Activated CD8-positive, alpha-beta memory T cell treated with anti-CD3 and anti-CD28 coated beads for 1 hour (primary cell): ENCODE measurements at regions not wholly inside any gene's neighbourhood (a gene's known extent, or its start where the extent isn't known, plus 50 kb on each side); places are given as distances from the start of the nearest gene placed in this dataset.

Experiments
- DNase-seq, 2 donors: peaks; one replicate each; pipeline ENCODE4 v3.0.0-alpha.2; 2020; ENCODE audit warnings: low read depth in 1 of 2; ENCODE audit errors: extremely low read depth in 1 of 2

DNA sequence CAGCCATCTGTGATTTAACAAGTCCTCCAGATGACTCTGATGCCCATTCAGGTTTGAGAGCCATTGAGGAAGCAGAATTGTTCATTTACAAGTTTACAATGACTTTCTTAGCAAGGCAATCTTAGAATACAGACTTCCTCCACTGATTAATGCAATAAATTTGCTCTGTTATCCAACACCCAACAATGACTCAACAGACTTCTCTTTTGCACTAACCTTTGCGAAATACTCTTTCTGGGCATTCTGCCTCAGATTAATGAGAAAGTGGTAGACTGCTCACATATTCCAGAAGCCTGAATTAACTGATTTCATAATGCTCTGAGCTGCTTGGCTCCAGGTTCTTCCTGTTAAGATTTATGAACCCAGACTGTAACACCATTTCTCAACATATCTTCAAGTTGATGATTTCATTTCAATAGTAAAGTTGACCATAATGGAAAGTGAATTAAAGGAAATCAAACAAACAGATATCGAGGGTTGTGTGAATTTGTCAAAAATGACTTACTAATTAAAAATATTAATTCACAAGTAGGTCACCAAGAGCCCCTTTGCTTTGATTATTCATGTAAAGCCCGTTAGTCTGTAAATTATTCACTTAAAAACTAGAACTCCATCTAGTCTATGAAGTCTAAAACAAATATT, 70.5 kb upstream of the BLID start:
- no peak for DNase-seq

GRCh38 chr11:122183933-122184332, 67.9 kb upstream of the BLID start:
- no peak for DNase-seq

GRCh38 chr11:122181893-122182292, 65.9 kb upstream of the BLID start:
- no peak for DNase-seq

GRCh38 chr11:122181372-122181771, 65.4 kb upstream of the BLID start:
- DNase-seq: no peak

DNA sequence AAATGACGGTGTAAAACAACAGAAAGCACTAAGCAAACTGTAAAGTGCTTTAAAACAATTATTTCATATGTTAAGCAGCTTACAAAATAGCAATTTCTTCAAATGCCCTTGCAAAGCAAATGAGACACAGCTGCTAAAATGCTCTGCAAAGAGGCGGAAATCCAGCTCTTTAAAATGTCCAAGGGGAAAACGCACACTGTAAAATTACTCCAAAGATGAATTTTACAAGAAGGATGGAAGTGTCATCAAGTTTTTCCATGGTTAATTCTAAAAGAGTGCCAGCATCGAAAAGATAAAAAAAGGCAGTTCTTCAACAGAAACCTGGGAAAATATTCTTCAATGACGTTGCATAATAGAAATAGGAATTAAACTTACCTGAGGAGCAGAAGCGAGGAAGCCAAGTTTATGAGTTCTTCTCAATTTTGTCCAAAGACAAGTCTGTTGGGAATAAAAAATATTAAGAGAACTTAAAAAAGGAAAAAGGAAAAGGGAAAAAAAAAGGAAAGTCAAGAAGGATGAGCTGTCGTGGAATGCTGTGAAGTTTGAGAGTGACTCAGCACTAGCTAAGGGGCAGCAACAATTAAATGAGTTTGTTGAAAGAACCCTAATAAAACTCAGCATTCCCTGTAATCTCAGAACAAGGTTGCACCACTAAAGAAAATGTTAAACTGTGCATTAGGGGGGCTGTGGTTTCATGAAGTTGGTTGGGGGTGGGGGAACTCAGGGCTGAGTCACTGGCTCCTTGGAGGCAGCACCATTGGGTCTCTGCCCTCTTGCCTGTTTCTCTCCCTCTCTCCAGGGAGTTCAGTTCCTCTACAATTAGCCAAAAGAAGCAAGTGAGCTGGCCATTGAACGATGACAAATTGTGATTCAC, 64.2 kb upstream of the BLID start:
- no peak for DNase-seq

DNA sequence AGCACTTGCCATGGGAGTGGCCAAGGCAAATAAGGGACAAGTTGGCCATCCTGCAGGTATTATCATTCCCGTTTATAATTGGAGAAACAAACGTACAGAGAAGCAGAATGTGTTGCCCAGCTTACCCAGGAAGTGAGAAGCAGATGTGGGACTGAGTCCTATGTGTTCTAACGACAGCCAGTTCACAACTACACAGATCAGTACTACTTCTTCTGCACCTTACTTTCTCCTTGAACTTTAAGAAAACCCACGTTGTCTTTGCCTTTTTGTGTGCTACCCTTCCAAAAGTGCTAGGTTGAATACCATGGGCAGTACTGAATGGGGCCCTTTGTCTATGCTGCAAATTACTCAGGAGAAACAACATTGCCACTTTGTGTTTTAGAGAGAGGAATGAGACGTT, 62.8 kb upstream of the BLID start:
- DNase-seq: no peak

DNA sequence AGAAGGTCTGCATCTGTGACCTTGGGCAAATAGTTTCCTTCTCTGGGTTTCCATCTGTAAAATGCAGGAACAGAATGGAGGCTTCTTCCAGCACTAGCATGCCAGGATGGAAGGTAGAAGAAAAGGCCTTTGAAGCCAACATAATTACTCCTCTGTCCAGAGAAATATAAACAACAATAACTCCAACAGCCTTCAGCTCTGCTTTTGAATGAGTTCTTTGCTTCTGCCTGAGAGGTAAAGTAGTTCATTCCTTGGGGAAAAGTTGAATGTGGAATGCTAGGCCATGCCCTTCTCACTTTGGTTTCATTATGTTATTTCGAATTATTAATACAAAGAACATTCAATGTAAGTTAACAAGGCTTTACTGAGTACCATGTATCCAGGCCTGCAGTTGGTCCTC, 61.2 kb upstream of the BLID start:
- DNase-seq: no peak

DNA sequence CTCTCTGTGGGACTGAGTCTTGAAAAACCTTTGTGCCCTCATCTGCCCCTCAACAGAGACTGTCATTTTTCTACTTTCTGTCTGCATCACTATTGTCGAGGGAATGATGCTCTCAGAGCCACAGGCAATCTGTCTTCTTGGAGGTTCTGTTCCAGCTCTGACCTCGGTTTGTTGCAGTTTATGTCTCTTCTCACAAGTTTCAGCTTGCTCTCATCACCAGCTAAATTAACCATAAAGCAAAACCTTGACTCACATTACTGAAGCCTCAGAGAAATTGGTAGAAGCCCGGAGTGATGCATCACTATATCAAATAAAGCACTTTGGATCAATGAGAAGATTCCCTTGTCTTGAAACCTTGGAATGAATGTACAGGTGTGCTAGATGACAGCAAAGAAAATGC, 60.6 kb upstream of the BLID start:
- no peak for DNase-seq

GRCh38 chr11:122175306-122175705, 59.3 kb upstream of the BLID start:
- DNase-seq: no peak

- DNase-seq: no peak
These were observed 57.6 kb upstream of the BLID start for GRCh38 chr11:122173587-122173986.

DNA sequence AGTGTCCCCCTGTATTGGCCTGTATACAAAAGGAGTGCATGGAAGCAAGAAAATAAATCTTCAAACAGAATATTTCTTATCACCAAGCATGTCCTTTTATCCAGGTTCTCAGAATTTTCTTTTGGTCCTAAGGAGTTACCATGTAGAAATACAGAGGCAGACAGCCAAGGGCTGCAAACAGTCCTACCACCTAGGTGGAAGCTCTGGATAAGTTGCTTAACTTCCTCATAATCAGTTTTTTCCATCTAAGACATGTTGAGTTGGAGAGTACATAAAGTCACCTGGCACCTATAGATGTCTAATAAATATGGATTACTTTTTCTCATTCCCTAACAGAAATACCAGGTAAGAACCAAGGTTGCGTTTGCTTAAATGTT, 57.0 kb upstream of the BLID start:
- DNase-seq: no peak

DNA sequence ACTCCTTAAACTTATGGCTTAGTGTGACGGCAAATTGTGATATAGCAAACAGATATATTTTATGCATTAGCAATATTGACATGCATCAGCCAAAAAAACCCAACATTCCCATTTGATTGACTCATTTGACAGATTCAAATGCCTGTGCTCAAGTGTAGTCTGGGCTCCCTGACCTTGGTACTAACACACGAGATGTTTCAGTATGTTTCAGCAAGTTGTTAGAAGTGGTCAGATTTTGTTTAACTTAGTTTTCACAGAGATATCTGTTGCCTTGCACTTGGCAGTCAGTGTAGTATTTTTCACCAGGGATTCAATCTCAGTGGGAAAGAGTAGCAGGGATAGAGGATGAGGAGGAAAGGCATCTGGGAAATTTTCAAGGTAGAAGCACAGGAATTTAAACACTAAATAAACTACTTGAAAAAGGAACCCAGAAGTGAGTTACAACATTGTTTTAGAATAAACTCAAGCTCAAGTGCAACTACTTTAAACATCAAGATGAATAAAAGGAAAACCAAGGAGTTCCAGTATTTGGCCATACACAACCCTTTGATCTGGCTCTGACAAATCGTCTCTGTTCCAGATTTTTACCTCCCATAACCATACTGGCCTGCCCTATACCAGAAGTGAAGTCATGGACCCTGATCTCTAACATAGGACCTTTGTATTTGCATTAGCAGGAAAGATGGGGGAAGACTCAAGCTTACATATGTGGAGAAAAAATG, 56.5 kb upstream of the BLID start:
- DNase-seq: no peak

DNA sequence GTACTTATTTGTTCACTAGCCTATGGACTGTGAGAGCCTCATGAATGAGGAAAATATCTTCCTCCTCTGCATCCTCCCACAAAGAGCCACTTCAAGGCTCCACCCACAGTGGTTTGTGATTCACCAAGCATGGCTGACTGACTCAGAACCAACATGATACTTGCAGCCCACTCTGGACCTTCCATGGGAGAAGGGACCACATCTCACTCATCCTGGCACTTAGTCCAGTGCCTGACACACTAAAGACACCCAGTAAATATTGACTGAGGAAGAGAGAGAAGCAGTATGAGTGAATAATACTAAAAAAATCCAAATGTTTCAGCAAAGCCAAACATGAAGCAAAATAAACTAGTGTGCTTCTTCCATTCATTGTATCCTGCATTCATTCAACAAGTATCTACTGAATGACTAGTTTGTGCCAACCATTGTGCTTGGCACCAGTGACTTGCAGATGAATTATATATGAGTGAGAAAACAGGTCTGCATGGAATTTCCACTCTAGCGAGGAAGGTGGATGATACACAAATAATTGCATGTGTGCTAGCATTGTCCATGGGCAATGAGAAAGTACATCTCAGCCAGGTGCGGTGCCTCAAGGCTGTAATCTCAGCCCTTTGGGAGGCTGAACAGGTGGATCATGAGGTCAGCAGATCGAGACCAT, 54.9 kb upstream of the BLID start:
- DNase-seq: no peak

GRCh38 chr11:122168218-122168617, 52.2 kb upstream of the BLID start:
- no peak for DNase-seq

DNA sequence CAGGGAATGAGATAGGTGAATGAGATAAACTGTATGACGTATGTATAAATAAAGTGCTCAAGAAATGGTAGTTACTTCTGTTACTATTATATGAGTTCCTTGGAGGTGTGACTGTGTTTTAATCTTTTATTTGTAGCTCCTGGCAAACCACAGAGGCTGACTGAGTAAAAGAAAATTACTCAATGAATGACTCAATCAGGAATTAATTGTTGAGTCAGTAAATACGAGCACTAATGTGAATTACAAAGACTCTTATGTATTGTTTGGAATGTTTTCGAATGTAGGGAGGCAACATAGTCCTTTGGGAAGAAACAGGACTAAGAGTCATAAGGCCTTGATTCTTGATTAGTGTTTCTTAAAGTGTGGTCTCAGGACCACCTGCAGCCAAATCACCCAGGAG, 51.1 kb upstream of the BLID start:
- DNase-seq: no peak

DNA sequence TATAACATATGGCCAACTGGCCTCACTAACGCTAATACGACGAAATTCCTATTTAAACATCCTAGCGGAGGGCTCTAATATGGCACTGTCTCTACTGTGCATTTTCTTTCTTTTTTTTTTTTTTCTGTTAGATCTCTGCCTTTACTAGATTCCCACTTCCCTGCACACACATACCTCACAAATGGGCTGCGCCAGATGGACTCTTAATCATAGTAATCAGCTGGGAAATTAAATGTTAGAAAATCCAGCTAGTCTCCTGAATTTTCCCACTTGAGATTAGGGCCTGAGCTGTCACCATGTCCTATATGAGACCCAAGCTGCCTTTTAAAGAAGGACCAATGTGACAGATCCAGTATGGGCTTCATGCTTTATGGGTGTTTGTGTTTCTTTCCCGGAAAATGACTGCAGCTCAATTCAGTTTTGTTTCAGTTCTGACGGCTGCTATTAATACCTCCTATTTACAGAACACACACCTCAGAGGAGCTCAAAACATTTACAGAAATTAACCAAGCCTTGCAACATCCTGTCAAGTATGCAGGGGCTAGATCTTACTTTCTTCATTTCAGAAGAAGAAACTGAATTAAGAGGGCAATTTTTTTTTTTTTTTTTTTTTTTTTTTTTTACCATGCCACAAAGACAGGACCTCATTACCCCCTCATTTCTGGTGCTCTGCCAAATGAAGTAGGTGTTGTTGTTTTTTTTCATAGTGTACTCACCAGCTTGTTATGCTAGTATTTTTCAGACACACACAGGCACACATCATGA, 49.8 kb upstream of the BLID start:
- no peak for DNase-seq
